Fibroblast of lung (primary cell): ENCODE measurements at regions not wholly inside any gene's neighbourhood (a gene's known extent, or its start where the extent isn't known, plus 50 kb on each side); places are given as distances from the start of the nearest gene placed in this dataset.

Experiments
- DNase-seq, 2 donors: peaks; one replicate each; pipeline versions ENCODE4 v3.0.0 to v3.0.0-alpha.2; 2010; ENCODE audit warnings: low read depth in 2 of 2
- H2AFZ ChIP-seq: 2 replicates; pipeline ENCODE4 v1.5.1; 2012; ENCODE audit warnings: low read length, control low read depth, inconsistent platforms
- H3K27ac ChIP-seq: 2 replicates; pipeline ENCODE4 v1.5.1; 2011; ENCODE audit warnings: low read length, control low read depth; ENCODE audit not compliant: insufficient read depth
- H3K27me3 ChIP-seq: 2 replicates; pipeline ENCODE4 v1.5.1; 2011; ENCODE audit warnings: mild to moderate bottlenecking, low read length; ENCODE audit not compliant: control insufficient read depth, insufficient read depth
- H3K36me3 ChIP-seq: 2 replicates; pipeline ENCODE4 v1.5.1; 2011; ENCODE audit warnings: low read length; ENCODE audit not compliant: control insufficient read depth, insufficient read depth
- H3K4me1 ChIP-seq: 2 replicates; pipeline ENCODE4 v1.5.1; 2011; ENCODE audit warnings: low read length; ENCODE audit not compliant: control insufficient read depth, insufficient read depth; ENCODE audit errors: extremely low read depth
- H3K4me2 ChIP-seq: 2 replicates; pipeline ENCODE4 v1.5.1; 2011; ENCODE audit warnings: low read length, control low read depth; ENCODE audit not compliant: insufficient read depth; ENCODE audit errors: extremely low read depth
- H3K4me3 ChIP-seq, 4 experiments: fragments of 200-600 bp in 1 of 4; sonication (generic) in 1 of 4; replicated peaks in 1 of 4; 2 replicates each; pipeline ENCODE4 v1.5.1; 2011 to 2016; ENCODE audit warnings: low read length in 4 of 4, low read depth in 3 of 4, mild to moderate bottlenecking in 3 of 4, control low read depth in 2 of 4, inconsistent platforms in 1 of 4, mixed read lengths in 1 of 4; ENCODE audit not compliant: insufficient read depth in 1 of 4; ENCODE audit errors: control extremely low read depth in 1 of 4
- H3K79me2 ChIP-seq: 2 replicates; pipeline ENCODE4 v1.5.1; 2012; ENCODE audit warnings: mild to moderate bottlenecking, low read length, inconsistent platforms; ENCODE audit not compliant: control insufficient read depth, insufficient read depth
- H3K9ac ChIP-seq: 2 replicates; pipeline ENCODE4 v1.5.1; 2011; ENCODE audit warnings: mild to moderate bottlenecking, low read length, control low read depth; ENCODE audit not compliant: insufficient read depth
- H3K9me3 ChIP-seq: 2 replicates; pipeline ENCODE4 v1.5.1; 2012; ENCODE audit warnings: low read depth, low read length; ENCODE audit not compliant: control insufficient read depth, insufficient read depth
- H4K20me1 ChIP-seq: 2 replicates; pipeline ENCODE4 v1.5.1; 2011; ENCODE audit warnings: low read length; ENCODE audit not compliant: control insufficient read depth, insufficient read depth; ENCODE audit errors: extremely low read depth
- CTCF ChIP-seq, 2 donors: IDR thresholded peaks in 1 of 2; conservative IDR thresholded peaks in 1 of 2; 1 replicate in 1 of 2; 2 replicates in 1 of 2; pipeline ENCODE4 v1.5.1; 2011 to 2012; ENCODE audit warnings: low read length in 2 of 2, control low read depth in 1 of 2, inconsistent platforms in 1 of 2, low read depth in 1 of 2, mild to moderate bottlenecking in 1 of 2
- EZH2 ChIP-seq: IDR thresholded peaks from 2 replicates; pipeline ENCODE4 v1.5.1; 2012; ENCODE audit warnings: low read length, control low read depth, mild to moderate bottlenecking; ENCODE audit errors: missing control alignments

- Histone ChIP-seq H3K9me3 (no peaks in the 10 kb centered on the region), H4K20me1 (no peaks in the 10 kb centered on the region), H2AFZ (no peak overlapping the region), H3K4me2 (no peak overlapping the region), H3K27ac (no peak overlapping the region), H3K36me3 (no peaks in the 10 kb centered on the region), H3K4me3 (no peak overlapping the region), H3K4me1 (no peaks in the 10 kb centered on the region), H3K79me2 (no peaks in the 10 kb centered on the region), H3K27me3 (no peaks in the 10 kb centered on the region), H3K9ac (no peak overlapping the region)
- no peak for DNase-seq
- TF ChIP-seq CTCF (conservative IDR thresholded peaks at IDR 0.05 in 1 of 2, IDR thresholded peaks at IDR 0.05 in 1 of 2; ENCODE audit: low read depth in 1 of 2, low read length in 2 of 2) (no peak), EZH2 (no peak)
Measured at GRCh38 chr1:200491103-200491502, 81.3 kb upstream of the ZNF281 start.

GRCh38 chr1:200490183-200490582, 80.3 kb upstream of the ZNF281 start:
- H3K9me3 ChIP-seq: no peaks in the 10 kb centered on the region
- no peaks in the 10 kb centered on the region for H4K20me1 ChIP-seq
- no peaks in the 10 kb centered on the region for H3K27me3 ChIP-seq
- no peak overlapping the region for H3K9ac ChIP-seq
- H3K4me2 ChIP-seq: no peak overlapping the region
- no peak for TF ChIP-seq EZH2
- no peak for TF ChIP-seq CTCF (conservative IDR thresholded peaks at IDR 0.05 in 1 of 2, IDR thresholded peaks at IDR 0.05 in 1 of 2; ENCODE audit: low read depth in 1 of 2, low read length in 2 of 2)
- H3K27ac ChIP-seq: no peak overlapping the region
- H2AFZ ChIP-seq: no peak overlapping the region
- no peaks in the 10 kb centered on the region for H3K79me2 ChIP-seq
- H3K36me3 ChIP-seq: no peaks in the 10 kb centered on the region
- no peaks in the 10 kb centered on the region for H3K4me1 ChIP-seq
- no peak overlapping the region for H3K4me3 ChIP-seq
- DNase-seq: no peak

- H2AFZ ChIP-seq: peak overlapping the region; percentile 75
- H3K9me3 ChIP-seq: no peaks in the 10 kb centered on the region
- TF ChIP-seq CTCF (conservative IDR thresholded peaks at IDR 0.05 in 1 of 2, IDR thresholded peaks at IDR 0.05 in 1 of 2; ENCODE audit: low read depth in 1 of 2, low read length in 2 of 2) (peak; percentile 88 to 91), EZH2 (no peak)
- H4K20me1 ChIP-seq: no peaks in the 10 kb centered on the region
- DNase-seq: peak; percentile 78 to 88
- no peaks in the 10 kb centered on the region for H3K36me3 ChIP-seq
- H3K4me1 ChIP-seq: peaks cover 5% of the 10 kb centered on the region
- no peaks in the 10 kb centered on the region for H3K27me3 ChIP-seq
- H3K4me3 ChIP-seq: no peak overlapping the region
- no peaks in the 10 kb centered on the region for H3K79me2 ChIP-seq
- no peak overlapping the region for H3K27ac ChIP-seq
- peak overlapping the region; percentile 33 for H3K4me2 ChIP-seq
- no peak overlapping the region for H3K9ac ChIP-seq
Measured at GRCh38 chr1:200488375-200489165, 78.7 kb upstream of the ZNF281 start.
